GM12878 (cell line): ENCODE measurements at regions not wholly inside any gene's neighbourhood (a gene's known extent, or its start where the extent isn't known, plus 50 kb on each side); places are given as distances from the start of the nearest gene placed in this dataset.

ENCODE experiments used
- ATAC-seq: fragments of 200-7000 bp; cut with Tn5 transposase; 3 replicates; pipeline ENCODE4 v1.9.1; 2020; ENCODE audit warnings: mild to moderate bottlenecking, moderate library complexity
- BruUV-seq: library from RNA; stranded (reverse); fragments of 400-500 nt; replicated peaks from 2 replicates; lab custom pipeline; 2021; lab: Mats Ljungman, UMichigan
- CTCF ChIA-PET: fragments of 300-600 bp; sonication (Branson Sonifier 250); formaldehyde crosslinking; extraction: SDS; loops from one replicate; lab custom pipeline; 2021; ENCODE audit warnings: inconsistent platforms; lab: Yijun Ruan, JAX
- POLR2A ChIA-PET: fragments of 350-600 bp; formaldehyde crosslinking; extraction: SDS; loops from one replicate; lab custom pipeline; 2021; ENCODE audit warnings: inconsistent platforms; lab: Charles Lee
- RAD21 ChIA-PET: fragments of 300-600 bp; sonication (Branson Sonifier 250); formaldehyde crosslinking; loops from one replicate; lab custom pipeline; 2023; ENCODE audit warnings: antibody characterized with exemption; ENCODE audit not compliant: unreplicated experiment; lab: Charles Lee
- SMC1A ChIA-PET: fragments of 300-600 bp; sonication (Branson Sonifier 250); formaldehyde crosslinking; loops from one replicate; lab custom pipeline; 2023; ENCODE audit not compliant: unreplicated experiment, uncharacterized antibody; lab: Charles Lee
- DNase-seq: peaks from one replicate; pipeline ENCODE4 v3.0.0-alpha.2; 2011; ENCODE audit warnings: low read depth, low spot score
- FAIRE-seq: peaks from 3 replicates; lab custom pipeline; 2011; peaks lifted over from hg19 to GRCh38; lab: Jason Lieb, UNC
- H2AFZ ChIP-seq: 2 replicates; pipeline ENCODE4 v1.6.0; 2011; ENCODE audit warnings: low read depth, low read length, control low read depth; ENCODE audit not compliant: control insufficient read depth
- H3K27ac ChIP-seq: 2 replicates; pipeline ENCODE4 v1.5.1; 2011; ENCODE audit warnings: control low read depth; ENCODE audit not compliant: control insufficient read depth, insufficient read depth
- H3K27me3 ChIP-seq, 2 experiments: replicated peaks in 1 of 2; 2 replicates each; pipeline versions ENCODE4 v1.6.0 to v1.6.1; 2011; ENCODE audit warnings: low read length in 1 of 2; ENCODE audit not compliant: control insufficient read depth in 2 of 2, insufficient read depth in 2 of 2
- H3K36me3 ChIP-seq, 2 experiments: 2 replicates each; pipeline ENCODE4 v1.5.1; 2011; ENCODE audit warnings: low read length in 1 of 2; ENCODE audit not compliant: control insufficient read depth in 2 of 2, insufficient read depth in 2 of 2
- H3K4me1 ChIP-seq: 2 replicates; pipeline ENCODE4 v1.6.1; 2011; ENCODE audit warnings: mild to moderate bottlenecking, low read length, moderate library complexity, mixed read lengths; ENCODE audit not compliant: control insufficient read depth, insufficient read depth
- H3K4me2 ChIP-seq: 2 replicates; pipeline ENCODE4 v1.6.0; 2011; ENCODE audit warnings: control low read depth; ENCODE audit not compliant: control insufficient read depth, insufficient read depth
- H3K4me3 ChIP-seq: fragments of 200-600 bp; sonication (generic); 2 replicates; pipeline ENCODE4 v1.5.1; 2016
- H3K79me2 ChIP-seq: 2 replicates; pipeline ENCODE4 v1.6.0; 2011; ENCODE audit warnings: low read length; ENCODE audit not compliant: control insufficient read depth, insufficient read depth
- H3K9ac ChIP-seq: 2 replicates; pipeline ENCODE4 v1.8.0; 2011; ENCODE audit warnings: low read length, control low read depth, mixed read lengths; ENCODE audit not compliant: control insufficient read depth, insufficient read depth
- H3K9me3 ChIP-seq: replicated peaks from 3 replicates; pipeline ENCODE4 v1.5.1; 2011; ENCODE audit warnings: mild to moderate bottlenecking, low read length; ENCODE audit not compliant: control insufficient read depth, insufficient read depth
- H4K20me1 ChIP-seq: 2 replicates; pipeline ENCODE4 v1.6.0; 2011; ENCODE audit not compliant: control insufficient read depth, insufficient read depth
- EED ChIP-seq: sonication (generic); IDR thresholded peaks from 2 replicates; pipeline ENCODE4 v1.6.1; 2016; ENCODE audit warnings: antibody characterized with exemption, low read depth
- HSF1 ChIP-seq: fragments of 150-350 bp; IDR thresholded peaks from 2 replicates; pipeline ENCODE4 v1.6.1; 2014; ENCODE audit warnings: mild to moderate bottlenecking, low read depth, low read length
- JUND ChIP-seq: IDR thresholded peaks from 2 replicates; pipeline ENCODE4 v1.6.1; 2012; ENCODE audit warnings: low read depth, mild to moderate bottlenecking, low read length, improper control_type of control experiment, moderate library complexity
- NR2C1 ChIP-seq: fragments of 450-650 bp; IDR thresholded peaks from 2 replicates; pipeline ENCODE4 v1.6.1; 2017; ENCODE audit warnings: antibody characterized with exemption, mild to moderate bottlenecking, moderate library complexity
- YY1 ChIP-seq: IDR thresholded peaks from 2 replicates; pipeline ENCODE4 v1.6.1; 2011; ENCODE audit warnings: low read depth, mild to moderate bottlenecking, low read length
- ZBTB40 ChIP-seq: fragments of 450-650 bp; IDR thresholded peaks from 2 replicates; pipeline ENCODE4 v1.6.1; 2016; ENCODE audit warnings: mild to moderate bottlenecking, moderate library complexity, borderline replicate concordance
- WGBS: methylation state at CpG from one replicate; pipeline ENCODE4 v1.1.6; 2016; ENCODE audit warnings: low lambda C conversion rate; ENCODE audit not compliant: insufficient replicate concordance, insufficient coverage; ENCODE audit errors: missing lambda C conversion rate; 5-methylcytosine and 5-hydroxymethylcytosine counted together
- in situ Hi-C: fragments of 300-500 bp; cut with MboI; formaldehyde crosslinking; loops from 9 replicates; pipeline ENCODE4 v1.14.3; 2018; ENCODE audit warnings: mixed read lengths
- intact Hi-C: fragments of 100-400 bp; cut with micrococcal nuclease; formaldehyde crosslinking; loops from one replicate; pipeline ENCODE4 v1.14.2; 2022; ENCODE audit not compliant: unreplicated experiment

- TF ChIP-seq ZBTB40 (no peak), YY1 (no peak), EED (no peak), NR2C1 (no peak), JUND (no peak), HSF1 (no peak)
- intact Hi-C loops, result no loop called here
- ATAC-seq (no peak), DNase-seq (no peak), FAIRE-seq (no peak)
- Histone ChIP-seq H3K9me3 (no peaks in the 10 kb centered on the region), H3K27me3 (no peaks in the 10 kb centered on the region; a peak in 1 of 4 replicates), H3K4me2 (no peak overlapping the region), H3K4me3 (no peak overlapping the region), H3K27ac (no peak overlapping the region), H4K20me1 (no peaks in the 10 kb centered on the region), H3K79me2 (no peaks in the 10 kb centered on the region), H3K9ac (no peak overlapping the region), H3K36me3 (no peaks in the 10 kb centered on the region), H2AFZ (no peak overlapping the region), H3K4me1 (no peaks in the 10 kb centered on the region)
- ChIA-PET SMC1A (interaction anchor here (1.0 kb wide), 1 partner anchor 92 kb away, joined by 3 read pairs; no protein-coding TSS in a partner anchor), CTCF (interaction anchor here (1.0 kb wide), 1 partner anchor 41 kb away, joined by 3 read pairs; no protein-coding TSS in a partner anchor), POLR2A (no interaction called here), RAD21 (no interaction called here)
- no TSS peak for BruUV-seq
- WGBS, result 6% methylated on average over 1 of the region's 1 CpG
- in situ Hi-C loops, result no loop called here
Measured at GRCh38 chr15:57902155-57902554, 163.4 kb downstream of the ALDH1A2 start.
